AG08396 (cell line): ENCODE measurements at regions not wholly inside any gene's neighbourhood (a gene's known extent, or its start where the extent isn't known, plus 50 kb on each side); places are given as distances from the start of the nearest gene placed in this dataset.

Experiments used
- DNase-seq: peaks from one replicate; pipeline ENCODE4 v3.0.0; 2012; ENCODE audit warnings: low spot score, mixed read lengths

DNA sequence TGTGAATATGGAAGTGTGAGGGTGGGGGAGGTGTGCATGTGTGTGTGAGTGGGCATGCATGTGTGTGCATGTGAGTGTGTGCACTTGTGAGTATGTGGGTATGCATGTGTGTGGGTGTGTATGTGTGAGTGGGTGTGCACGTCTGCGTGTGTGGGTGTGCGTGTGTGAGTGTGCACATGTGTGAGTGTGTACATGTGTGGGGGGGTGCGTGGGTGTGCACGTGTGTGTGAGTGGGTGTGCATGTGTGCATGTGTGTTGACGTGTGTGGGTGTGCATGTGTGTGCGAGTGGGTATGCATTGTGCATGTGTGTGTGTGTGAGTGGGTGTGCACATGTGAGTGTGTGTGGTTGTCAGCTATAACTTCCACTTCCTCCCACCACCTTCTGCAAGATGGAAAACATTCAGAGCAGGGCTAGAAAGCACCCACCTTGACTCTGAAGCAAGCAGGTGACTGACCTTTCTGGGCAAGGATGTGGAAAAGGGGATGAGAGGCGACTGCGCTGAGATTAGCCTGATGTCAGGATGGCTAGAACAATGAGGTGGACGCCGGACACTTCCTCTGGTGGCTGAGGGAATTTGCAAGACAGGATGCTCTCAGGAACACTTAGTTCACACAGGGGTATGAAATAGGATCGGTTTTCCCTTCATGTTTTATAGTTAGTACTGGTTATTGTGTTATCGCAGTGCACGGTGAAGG lies 103.6 kb downstream of the ACKR3 start:
- DNase-seq = no peak

DNA sequence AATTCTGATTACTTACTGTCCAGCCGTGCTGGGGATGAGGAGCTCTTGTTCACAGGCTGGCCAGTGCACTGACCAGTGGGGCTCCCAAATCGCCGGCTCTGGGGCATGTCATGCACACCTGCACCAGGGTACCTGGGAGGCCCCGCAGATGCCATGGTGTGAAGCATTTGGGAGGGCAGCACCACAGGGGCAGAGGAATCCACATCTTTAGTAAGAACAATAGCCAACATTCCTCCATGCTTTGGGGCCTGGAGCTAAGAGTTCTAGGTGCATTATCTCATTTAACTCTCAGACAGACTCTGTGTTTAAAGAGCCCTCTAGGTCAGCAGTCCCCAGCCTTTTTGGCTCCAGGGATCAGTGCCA lies 104.2 kb downstream of the ACKR3 start:
- DNase-seq = no peak

DNA sequence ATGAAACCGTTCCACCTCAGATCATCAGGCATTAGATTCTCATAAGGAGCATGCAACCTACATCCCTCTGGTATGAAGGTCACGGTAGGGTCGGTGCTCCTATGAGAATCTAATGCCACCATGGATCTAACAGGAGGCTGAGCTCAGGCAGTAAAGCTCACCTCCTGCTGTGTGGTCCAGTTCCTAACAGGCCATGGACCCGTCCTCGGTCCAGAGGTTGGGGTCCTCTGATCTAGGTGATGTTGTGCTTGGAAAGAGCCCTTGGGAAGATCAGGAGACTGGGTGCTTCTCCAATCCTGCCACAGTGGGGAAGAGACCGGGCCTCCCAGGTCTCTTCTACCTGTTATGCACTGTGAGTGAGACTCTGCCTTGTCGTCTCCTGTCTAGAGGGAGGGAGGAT lies 104.6 kb downstream of the ACKR3 start:
- no peak for DNase-seq

DNA sequence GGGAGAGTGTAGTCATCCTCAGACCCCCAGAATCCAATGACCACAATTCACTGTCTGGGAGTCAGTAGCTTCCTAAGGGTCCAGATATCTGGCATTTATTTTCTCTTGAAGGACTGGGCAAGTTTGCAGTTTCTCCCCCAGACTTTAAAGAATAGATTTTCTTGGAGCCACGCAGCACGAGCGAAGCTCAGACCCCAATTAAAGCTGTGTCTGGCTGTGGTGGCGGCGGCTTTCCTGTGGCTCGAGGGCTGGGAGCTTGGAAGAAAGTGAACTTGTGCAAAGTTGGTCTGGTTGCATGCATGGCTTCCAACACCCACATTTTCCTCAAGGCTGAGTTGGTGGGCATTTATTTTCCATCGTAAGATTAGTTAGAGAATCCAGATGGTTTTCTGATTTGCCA lies 105.0 kb downstream of the ACKR3 start:
- DNase-seq = no peak

DNA sequence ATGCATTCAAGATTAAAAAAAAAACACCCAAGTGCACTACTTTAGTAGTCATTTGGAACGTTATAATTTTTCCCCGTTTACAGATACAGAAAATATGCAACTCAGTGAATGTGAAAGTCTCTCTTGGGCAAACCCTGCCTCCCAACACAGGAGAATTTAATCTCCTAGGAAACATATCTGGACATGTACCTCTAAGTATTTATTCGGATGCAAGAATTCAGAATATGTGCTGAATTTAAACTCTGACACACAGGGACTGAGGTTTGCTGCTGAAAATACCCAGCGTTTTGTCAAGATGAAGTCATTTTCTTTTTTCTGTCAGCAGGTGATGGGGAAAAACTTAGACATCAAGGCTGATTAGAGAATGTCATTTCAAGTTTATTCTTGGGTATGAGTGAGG lies 105.4 kb downstream of the ACKR3 start:
- no peak for DNase-seq

DNA sequence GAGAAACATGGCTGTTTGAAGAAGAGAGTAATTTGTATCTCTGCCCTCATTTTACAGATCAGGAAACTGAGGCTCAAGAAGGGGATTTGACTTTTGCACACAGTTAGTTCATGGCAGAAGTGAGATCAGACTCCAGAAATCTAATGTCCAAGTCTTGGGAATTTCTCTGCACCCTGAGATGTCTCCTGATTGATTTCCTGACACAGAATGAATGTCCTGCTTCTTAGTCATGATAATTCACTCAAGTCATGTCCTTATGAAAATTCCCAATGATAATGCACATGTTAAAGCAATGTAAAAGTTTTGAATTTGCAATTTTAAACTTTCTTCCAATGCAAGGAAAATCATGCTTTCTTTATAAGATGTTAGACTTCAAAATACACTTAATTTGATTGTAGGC lies 105.9 kb downstream of the ACKR3 start:
- DNase-seq = no peak

DNA sequence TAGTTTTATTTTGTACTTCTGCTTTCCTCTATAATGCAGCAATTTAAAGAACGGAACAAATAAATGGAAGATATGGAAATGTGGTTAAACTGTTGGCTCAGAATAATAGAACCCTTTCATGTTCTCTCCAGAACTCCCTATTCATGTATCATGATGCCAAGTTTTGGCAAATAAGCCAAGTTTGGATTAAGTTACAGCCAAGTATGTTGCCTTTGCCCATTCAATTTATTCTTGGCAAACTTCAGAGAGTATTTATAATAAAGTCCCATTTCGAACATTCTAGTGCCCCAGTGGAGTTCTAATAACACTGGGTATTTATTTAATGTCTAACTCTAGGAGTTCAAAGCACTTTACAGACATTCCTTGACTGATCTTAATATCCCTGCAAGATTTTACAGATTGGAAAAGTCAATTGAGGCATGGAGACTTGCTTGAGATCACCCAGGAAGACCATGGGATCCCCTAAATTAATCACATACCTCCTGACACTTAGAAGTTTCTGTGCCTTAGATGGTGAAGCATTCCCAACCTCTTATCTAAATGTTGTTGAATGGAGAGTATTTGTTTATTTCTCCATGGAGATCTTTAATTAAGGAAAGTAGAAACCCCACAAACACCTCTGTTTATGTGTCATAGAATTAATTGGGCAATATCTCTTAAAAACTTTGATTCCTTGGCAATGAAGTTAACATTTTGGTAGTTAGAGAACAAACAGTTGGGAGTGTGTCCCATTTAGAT lies 106.7 kb downstream of the ACKR3 start:
- no peak for DNase-seq

DNA sequence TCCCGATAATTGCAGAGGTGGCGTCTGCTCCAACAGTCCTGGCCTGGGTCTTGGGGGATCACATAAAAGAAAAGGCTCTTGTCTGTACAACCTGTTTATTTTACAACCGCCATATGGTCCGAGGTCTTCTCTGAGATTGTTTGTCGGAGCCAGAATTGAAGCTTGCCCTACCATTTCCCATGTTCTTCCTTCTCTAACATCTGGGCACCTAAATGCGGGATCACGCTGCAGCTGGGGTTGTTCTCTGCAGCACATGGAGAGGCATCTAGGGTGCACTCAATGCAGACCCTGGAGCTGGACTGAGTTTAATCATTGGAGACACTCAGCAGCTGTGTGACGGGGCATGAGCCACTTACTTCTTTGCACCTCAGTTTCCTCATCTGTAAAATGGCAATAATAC lies 107.7 kb downstream of the ACKR3 start:
- DNase-seq = no peak

DNA sequence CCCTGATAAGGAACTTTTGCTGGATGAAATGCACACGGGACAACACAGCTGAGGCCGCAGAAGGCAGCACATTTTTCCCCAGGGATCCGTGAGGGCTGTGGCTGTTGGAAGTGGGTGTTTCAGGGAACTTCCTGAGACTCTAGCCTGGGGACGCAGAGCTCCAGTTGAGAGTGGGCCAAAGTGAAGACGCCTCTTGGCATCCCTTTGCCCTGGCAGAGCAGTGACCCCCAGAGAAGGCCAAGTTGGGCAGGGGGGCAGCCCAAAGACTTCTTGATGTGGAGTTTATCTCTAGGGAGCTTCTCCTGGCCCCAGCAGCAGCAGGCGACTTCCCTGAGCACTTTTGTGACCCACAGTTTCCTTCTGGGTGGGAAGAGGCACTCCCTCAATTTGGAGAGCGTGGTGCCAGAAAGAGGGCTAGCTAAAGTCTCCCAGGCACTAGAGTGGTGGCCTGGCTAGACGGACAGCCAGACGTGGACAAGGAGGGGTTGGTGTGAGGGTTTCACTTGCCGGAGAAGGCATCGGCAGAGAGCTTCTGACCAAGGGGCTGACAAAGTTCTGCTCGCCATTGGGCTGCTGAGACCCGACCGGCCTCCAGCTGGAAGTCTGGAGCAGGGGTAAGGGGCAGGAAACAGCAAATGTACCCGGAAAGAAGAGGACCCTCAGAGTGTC lies 108.8 kb downstream of the ACKR3 start:
- no peak for DNase-seq

DNA sequence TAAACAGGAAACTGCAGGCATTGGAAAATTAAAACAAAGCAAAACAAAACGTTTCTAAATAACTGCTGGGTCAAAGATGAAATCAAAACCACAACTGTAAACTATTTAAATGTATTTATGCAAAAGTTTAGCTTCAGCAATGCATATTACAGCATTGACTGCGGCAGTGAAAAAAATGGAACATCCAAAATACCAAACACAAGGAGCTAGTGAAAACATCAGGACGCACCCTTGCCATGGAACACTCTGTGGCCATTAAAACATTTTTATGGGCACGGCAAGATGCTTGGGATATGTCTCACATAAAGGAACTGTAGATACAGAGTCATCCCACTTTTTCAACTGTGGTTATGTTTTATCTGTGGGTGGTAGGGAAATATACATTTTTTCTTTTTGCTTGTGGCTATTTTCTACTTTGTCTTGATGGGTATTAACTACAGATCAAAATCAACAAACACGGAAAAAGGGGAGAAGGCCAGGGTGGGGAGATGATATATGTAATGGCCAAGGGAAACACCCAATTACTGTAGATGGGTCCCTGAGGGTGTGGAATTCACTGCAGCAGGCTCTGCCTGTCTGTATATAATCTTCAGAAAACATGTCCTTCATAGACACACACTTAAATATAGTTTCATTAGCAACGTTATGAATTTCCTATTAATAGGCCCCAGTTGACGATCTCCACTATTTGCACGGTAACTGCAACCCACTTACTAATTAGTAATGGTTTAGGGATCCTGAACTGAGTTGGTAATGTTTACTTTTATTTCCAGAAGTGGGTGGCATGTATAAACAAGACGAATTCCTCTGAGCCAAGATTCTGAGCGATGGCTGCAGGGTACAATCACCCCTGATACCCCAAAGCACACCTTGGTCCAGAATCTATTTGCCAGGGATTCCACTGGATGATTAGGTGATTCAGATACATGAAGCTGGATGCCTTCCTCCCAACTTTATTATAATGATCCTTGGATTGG lies 110.5 kb downstream of the ACKR3 start:
- peak; percentile 30 for DNase-seq

DNA sequence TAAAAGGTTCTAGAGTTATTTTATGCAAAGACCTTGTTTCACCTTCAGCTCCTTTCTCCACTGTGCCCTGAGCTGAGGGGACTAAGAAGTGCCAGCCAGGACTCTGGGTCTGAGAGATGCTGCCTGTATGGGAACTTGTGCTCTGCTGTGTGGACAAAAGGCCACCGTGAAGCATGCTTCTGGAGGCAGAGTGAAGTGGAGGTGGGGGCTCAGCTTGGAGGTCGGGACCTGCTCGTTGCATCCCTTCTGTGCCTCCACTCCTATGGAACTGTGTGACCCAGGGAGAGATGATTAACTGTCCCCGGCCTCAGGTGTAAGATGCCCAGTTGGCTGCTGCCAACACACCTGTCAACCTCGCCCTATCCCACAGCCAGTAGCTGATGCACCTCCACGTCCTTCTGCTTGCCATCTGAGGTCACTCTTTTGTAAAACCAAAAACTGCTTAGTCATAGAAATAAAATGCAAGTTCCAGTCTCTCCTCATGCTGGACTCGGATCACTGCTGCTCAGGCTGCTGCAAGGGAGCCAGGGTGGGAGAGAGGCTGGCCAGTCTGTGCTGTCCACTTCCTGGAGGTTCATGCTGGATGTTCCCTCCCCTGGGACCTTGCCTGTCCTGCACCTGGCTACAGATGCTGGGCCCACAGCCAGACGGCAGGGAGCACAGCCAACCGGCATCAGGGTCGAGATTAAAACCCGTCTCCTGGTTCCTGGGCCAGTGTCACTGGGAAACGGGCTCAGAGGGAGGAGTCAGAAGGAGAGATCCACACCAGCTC lies 113.2 kb downstream of the ACKR3 start:
- DNase-seq = no peak

DNA sequence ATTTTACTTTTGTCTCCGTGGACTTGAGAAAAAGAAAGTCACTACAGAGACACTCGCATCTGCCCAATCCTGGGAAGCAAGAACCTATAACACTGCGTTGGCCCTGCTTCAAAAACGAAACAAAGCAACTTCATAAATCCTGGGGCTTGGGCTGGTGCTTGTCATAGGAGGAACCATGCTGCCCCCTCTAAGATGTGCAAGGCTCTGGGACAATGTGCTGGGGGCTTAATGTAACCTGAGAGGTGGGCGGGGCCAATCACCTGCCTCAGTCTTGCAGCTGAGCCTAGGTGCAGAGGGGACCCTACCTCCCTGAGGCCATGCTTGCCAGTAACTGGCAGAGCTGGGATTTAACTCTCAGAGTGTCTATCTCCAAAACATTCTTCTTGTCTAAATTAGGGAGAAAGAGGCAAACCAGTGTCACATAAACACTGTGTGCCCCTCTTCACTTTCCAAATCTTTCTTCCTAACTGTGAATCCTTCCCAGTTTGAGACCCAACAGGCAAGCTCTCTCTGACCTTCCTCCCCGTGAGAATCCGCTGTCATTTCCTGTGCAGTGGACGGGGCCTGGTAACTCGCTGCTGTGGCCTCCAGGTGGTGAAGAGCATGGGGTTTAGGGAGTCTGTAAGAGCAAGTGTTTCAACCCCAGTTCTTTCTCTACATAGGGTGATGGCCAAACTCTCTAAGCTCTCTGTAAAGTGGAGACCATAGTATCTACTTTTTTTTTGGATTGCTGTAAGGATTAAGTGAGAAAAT lies 115.1 kb downstream of the ACKR3 start:
- DNase-seq = no peak

DNA sequence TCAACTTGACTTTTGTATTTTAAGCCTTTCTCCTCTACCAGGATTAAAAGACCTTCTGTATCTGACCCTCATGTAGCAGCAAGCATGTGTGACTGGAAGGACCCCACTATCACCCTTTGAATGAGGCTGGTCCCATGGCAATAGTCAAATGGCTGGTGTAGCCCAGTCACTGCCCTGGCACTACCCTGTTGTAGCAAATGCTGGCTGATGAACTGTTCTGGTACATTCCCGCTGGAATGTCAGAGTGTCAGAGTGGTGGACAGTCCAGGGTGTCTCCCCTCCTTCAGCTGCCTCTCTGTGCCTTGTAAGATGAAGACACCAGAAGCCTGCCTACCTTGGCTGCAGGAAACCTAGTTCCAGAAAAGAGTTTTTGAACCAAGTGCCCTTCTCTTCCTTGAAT lies 115.7 kb downstream of the ACKR3 start:
- DNase-seq = no peak

DNA sequence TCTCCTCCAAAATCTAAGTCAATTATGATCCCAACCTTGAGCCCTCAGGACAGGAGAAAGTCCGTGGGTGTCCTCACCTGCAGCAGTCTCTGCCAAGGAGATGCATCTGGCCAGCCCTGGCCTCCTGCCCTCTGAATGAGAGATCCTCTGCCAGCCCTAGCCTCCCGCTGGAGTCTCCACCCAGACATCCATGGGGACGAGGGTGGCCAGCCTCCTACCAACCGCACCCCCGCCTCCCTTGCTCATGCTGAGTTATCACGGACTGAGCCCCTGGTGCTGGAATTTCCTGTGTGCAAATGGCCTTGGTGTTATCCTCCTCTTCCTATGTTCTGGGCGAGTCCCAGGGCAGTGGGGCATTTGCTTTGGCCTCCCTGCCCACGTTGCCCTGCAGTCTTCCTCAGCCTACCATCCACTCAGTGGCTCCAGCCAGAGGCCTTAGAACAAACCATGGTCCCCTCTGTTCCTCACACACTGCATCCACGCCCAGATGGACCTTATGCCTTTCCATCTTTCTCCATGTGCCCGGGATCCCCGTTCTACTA lies 116.4 kb downstream of the ACKR3 start:
- DNase-seq = no peak

DNA sequence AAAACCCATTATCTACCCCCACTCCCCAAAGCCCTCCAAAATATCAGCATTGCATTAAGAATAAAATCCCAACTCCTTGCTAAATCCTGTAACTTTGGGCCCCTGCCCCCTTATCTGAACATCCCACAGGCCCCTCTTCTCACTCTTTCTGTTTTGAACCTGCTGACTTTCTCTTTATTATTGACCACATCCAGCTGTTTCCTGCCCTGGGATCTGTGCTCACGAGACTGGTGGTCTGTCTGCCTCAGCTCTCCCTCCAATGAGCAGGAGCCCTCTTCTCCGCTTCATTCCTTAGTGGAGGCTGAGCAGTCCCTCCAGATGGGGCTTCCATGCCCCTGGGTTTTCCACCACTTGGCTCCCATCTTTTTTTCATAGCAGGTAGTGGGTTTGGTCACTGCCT lies 116.9 kb downstream of the ACKR3 start:
- no peak for DNase-seq

DNA sequence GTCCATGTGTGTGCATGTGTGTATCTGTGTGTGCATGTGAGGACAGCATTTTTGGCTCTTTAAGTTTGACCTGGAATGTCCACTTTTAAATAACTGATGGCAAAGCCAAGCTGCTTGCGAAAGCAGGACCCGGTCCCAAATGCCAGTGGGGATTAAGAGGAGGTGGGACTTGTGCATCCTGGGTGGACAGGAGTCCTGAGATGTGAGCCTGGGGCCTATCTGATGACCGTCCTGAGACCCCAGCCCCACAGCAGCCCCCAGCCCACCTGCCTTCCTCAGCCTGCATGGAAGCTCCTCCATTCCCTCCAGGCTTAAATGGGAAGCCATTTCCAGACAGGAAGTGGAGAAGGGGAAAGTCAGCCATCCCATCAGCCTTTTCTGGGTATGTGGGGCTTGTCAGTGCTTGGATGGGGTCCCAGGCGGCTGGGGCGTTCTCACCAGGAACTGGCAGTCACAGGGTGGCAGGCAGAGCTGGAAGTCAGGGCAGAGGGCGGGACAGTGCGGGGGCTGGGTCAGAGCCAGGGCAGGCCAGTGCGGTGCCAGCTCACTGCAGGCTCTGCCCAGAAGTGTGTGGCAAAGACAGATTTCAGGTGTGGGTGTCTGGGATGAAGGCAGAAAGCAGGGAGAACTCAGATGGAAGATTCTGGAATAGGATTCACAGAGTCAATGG lies 117.8 kb downstream of the ACKR3 start:
- no peak for DNase-seq

DNA sequence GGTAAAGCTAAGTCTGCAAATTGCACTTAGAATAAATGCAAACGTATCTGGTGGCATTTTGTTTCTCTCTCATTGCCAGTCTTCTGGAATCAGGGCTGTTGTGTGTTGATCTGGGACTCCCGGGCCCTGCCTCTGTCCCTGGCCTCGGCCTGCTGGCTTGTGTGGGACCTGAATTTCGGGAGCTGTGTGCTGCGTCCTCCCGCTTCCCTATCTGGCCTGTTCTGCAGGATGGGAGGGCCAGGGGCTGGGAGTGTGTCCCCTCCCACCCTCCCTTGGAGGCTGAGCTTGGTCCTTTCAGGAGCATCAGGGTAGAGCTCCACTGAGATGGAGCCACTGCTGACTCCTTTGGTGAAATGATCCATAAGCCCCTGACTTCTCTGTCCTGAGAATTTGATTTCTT lies 118.5 kb downstream of the ACKR3 start:
- no peak for DNase-seq

DNA sequence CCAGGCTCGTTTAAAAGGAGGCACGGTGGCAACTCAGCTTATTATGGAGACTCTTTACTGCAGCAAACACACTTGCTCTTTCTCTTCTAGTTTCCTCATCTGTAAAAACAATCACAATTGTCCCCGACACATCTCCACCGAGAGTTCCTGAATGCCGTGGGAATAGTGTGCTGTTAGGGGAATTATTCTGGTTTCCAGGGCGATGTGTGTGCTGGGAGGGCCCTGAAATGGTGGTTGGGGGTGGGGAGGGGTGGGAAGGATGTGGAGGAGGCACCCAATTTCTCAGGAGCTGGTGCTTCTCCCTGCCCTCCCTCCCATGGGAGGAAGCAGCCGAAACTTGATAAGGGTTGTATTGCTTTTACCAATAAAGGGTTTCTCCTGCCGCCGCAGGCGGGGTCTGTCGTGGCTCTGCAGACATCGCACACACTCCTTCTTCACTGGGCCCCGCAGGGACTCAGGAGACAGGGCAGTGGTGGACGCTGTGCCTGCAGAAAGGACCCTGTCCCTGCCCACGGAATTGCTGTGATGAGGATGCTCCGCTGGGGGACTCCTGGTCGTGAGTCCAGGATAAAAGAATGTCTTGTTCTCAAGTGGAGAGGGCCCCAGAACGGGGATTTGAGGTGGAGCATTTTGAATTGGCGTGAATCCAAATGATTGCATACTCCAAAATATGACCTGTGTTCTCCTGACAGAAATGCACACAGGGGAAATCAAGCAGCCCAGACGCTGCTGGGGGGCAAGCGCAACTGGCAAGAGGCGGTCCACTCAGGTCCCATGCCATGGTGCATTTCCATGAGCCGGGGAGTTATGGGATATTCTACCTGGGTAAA lies 119.2 kb downstream of the ACKR3 start:
- no peak for DNase-seq

DNA sequence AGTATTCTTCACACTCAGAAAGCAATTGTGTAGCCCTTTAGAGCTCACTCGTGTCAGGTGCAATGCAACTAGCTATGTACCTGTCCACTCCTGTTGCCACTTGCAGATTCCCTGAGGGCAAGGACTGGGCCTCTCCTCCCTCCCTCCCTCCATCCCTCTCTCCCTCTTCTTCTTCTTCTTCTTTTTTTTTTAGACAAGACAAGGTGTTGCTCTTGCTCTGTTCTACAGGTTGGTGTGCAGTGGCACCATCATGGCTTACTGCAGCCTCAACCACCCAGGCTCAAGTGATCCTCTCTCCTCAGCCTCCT lies 119.7 kb downstream of the ACKR3 start:
- no peak for DNase-seq
